GM18909 (cell line): ENCODE measurements at regions not wholly inside any gene's neighbourhood (a gene's known extent, or its start where the extent isn't known, plus 50 kb on each side); places are given as distances from the start of the nearest gene placed in this dataset.
"Not testable (repeated sequence)": the region's sequence is repeated elsewhere in the genome, so short reads cannot be mapped to it uniquely, and the experiment has no call there.

Experiments used
- ATAC-seq: cut with Tn5 transposase; IDR thresholded peaks from one replicate; pipeline ENCODE4 v1.9.1; 2021; ENCODE audit warnings: mild to moderate bottlenecking; ENCODE audit not compliant: unreplicated experiment, poor library complexity

DNA sequence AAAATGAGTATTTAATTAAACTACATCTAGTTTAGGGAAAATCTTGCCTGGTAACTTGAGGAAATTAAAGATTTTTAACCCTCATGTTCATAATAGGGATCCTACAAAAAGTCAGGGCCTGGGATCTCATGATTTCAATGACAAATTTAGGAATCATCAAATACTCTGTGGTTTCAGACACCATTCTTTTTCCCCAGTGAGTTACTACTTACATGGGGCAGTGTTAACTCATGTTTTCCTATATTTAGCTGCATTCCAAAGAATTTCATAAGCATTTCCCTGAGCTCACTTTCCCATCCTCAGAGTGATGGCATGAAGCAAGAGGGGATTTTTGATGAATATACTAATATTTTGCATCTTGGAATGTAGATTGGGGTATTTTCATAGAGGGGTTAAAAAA, 321.7 kb downstream of the CENPW start:
- ATAC-seq, result no peak

DNA sequence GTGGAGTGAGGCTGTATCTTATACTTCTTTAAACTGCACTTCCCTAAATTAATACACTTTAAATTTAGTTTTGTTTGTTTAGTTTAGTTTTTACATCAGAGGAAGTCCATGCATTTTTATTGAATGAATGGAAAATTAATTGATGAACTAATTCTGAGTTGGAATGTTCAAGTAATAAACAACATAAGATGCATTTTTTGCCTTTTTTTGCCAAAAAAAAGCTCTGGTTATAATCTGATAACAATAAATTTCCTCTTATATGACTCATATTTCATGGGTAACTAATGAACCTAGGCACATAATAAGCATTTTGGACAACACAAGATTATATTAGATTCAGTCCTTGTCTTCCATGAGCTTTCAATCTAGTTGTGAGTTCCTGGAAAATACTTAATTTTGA, 323.1 kb downstream of the CENPW start:
- no peak for ATAC-seq

DNA sequence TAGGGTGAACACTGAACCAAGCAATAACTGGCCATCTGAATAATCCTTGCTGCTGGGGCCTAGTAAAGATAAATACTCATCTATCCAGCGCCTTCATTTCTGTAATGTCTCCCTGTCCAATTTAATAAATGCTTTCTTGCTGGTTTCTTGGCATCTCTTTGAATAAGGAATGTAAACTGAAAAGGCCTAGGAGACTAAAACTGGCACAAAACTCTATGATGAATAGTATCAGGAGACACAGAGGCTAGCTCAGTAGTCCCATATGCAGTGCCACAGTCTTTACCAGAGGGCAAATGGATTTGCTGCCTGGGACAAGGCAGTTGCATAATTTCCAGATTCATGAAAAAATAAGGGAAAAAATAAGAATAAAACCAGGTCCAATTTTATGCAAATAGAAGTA, 324.4 kb downstream of the CENPW start:
- ATAC-seq, result no peak

DNA sequence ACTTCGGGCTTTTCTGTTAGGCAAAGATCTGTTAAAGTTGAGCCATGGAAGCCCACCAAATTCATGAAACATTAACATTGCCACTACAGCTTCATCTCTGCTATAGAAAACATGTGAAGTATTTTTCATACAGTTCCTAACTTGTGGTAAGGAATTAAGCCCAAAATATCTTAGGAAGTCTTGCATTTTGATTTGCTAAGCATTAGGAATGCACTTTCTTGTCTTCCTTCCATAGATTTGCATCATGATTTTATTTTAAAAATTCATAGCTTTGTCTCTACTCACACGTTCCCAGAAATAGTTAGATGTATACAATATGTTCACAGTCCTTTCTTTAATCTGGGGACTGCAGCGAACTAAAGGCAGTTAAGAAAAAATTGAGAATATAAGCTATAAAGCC, 325.6 kb downstream of the CENPW start:
- no peak for ATAC-seq

DNA sequence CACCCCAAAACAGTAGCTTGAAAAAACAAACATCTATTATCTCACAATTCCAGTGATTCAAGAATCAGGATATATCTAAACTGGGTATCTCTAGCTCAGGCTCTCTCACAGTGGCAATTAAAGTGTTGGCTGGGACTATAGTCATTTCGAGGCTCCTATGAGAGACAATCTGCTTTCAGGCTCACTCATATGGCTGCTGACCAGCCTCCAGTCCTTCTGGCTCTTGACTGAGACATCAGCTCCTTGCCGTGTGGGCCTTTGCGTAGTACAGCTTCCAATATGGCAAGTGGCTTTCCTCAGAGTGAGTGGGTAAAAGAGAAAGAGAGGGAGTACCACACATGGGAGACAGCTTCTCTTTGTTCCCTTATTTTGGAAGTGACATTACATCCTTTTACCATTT, 327.2 kb downstream of the CENPW start:
- no peak for ATAC-seq

DNA sequence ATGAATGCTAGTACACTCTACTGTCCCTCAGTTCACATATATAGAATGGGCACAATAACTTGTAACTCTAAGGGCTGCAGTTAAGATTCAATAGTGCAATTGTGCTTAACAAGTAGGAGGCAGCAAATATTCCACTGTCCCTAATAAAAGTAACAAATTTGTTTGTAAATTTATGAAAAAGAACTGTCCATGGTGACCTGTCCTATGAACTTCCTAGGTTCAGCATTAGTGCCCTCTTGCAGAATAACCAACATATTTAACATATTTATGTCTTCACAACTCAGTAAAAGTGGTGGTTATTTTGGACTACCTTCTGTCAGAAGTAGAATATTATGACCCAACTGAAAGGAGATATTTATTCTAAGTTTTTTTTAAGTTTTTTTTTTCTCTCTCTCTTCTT, 327.8 kb downstream of the CENPW start:
- no peak for ATAC-seq

DNA sequence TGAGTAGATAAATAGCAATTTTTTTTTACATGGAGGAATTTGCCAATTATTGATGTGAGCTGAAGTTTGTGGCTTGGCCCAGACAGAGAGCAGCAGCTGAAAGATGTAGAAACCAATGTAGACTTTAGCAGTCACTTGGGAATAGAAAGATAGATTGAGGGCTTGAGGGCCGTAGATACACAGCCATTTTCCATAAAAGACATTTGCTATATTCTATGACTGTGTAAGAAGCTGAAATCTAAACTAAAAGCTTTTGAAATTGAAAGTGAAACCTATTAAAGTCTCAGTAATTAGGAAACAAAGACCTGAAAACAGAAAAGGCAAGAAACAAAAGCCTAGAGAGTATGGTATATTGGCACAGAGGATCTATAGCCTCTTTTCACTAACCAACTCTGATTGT, 332.7 kb downstream of the CENPW start:
- ATAC-seq, result peak; percentile 92

DNA sequence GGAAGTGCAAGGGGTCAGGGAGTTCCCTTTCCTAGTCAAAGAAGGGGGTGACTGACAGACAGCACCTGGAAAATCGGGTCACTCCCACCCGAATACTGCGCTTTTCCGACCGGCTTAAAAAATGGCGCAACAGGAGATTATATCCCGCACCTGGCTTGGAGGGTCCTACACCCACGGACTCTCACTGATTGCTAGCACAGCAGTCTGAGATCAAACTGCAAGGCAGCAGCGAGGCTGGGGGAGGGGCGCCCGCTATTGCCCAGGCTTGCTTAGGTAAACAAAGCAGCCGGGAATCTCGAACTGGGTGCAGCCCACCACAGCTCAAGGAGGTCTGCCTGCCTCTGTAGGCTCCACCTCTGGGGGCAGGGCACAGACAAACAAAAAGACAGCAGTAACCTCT, 333.8 kb downstream of the CENPW start:
- ATAC-seq, result not testable (repeated sequence)

DNA sequence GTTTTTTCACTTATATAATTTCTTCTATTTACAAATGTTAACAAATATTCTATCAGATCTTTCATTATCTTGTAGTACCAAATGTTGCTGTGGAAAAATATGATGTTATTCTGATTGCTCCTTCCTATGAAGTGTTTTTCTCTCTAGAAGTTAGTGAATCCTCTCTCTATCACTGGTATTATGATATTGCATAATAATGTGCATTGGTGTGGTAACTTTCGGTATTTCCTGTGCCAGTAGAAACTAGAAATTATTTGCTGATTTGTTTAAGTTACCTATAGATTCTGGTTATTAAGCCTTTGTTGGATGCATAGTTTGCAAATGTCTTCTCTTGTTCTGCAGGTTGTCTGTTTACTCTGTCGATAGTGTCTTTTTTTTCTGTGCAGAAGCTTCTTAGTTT, 342.5 kb downstream of the CENPW start:
- ATAC-seq, result no peak

DNA sequence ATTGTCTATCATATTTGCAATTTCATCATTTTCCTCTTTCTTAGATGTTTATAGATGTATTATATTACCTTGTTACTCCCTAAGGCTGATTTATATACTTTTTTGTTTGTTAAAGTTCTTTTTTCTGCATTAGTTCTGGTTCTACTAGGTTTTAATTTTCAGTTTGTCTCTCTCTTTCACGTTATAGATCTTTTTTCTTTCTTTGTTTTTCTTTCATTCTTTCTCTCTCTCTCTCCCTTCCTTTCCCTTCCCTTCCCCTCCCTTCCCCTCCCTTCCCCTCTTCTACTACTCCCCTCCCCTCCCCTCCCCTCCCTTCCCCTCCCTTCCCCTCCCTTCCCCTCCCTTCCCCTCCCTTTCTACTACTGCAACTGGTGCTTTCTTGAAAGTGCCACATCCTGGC, 345.3 kb downstream of the CENPW start:
- no peak for ATAC-seq

DNA sequence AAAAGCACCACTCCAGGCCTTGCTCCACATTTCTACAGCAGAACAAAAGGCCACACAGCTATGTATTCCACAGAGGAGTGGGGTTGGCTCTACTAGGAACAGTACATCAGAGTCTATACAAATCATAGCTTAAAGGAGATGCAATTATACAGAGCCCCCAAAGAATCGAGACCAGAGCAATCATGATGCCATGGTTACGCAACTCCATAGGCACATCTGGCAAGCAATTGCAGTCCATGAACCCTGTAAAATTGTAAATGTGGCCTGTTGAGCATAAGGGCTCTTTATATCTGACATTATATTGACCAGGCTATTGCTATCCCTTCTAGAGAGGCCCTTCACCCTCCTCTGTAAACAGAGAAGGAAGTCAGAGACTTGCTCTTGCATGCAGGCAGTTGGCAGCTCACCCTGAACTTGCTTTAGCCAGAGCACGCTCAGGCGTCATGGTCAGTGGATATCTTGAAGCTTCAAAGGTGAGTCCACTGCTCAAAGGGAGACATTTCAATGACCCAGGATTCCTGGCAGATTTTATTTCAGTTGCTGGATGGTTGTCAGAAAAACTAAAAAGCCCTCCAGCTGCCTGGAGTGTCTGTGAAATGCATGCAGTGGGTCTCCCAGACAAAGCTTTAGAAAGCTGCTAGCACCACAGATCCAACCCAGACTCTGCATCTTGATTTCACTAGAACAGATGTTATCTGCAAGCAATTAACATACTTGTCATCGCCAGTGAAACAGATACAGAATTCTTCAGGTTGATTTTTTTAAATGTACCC, 357.2 kb downstream of the CENPW start:
- no peak for ATAC-seq

DNA sequence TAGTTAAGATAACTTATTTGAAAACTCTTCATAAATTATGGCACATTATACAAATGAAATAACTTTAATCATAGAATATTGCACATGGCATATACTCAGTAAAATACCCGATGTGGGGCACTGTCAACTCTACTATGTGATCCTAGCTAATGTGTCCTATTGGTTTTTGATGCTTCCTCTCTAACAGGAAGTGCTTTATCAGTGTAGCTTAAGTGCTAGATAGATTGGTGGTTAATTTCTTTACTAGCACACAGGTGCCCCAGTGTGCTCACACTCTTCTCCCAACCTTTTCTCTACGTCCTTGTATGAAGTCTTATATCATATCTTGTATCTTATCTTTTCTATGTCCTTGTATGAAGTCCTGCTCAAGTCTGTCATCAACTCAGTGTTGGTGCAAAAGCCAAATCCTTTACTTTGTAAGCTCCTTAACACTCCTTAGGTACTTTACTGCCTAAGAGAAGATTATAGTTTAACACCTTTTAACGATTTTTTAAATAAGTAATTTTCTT, 358.9 kb downstream of the CENPW start:
- ATAC-seq, result no peak

DNA sequence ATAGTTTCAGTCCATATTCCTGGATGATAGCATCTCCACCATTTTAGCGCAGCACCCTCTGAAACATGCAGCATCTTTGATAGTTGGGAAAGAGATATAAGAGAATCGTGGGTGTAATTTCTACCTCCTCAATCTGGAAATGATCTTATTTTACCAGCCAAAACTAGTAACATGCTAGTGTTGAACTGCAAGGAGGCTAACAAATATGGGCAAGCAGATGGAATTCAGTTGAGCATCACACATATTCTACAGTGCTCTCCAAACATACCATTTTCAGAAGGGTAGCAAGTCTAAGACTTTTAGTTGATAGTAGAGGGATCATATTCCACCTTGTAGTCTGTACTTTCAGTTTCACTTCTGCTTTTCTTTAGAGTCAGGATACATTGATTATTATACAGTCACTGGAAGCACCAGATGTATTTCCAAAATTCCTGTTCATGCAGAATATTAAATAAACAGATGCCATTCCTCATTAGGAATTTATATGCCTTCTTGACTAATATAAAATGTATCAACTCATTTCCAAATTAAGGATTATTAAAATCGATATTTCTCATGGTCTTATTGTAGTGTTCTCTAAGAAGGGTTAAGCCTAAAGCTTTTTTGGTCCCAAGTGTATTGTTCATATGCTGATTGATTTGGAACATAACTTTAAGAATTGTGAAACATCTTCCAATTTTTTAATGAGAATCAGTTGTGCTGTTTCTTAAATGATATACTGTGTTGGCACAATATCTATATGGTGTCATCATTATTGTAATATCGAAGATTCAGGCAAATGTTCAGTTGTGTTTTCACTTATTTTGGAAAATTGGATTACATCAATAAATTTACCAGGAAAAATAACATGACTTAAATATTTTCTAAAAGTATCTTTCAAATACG, 362.0 kb downstream of the CENPW start:
- ATAC-seq, result no peak

DNA sequence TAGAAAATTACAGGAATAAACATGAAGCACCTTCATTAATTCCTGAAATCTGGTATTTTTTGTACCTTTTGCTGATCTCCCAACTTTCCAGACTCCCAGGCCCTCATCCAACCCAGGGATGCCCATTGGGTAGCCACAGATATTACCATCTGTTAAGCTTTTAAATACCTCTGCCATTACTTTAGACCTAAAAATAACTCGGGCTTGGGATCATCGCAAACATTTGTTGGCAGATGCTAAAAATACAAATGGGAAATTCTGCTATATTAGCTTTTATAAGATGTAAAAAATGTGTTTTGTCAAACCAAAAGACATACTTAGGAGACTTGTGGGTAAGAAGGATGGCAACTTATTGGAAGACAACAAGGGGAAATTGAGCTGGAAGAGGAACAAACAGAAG, 376.1 kb downstream of the CENPW start:
- ATAC-seq, result no peak

DNA sequence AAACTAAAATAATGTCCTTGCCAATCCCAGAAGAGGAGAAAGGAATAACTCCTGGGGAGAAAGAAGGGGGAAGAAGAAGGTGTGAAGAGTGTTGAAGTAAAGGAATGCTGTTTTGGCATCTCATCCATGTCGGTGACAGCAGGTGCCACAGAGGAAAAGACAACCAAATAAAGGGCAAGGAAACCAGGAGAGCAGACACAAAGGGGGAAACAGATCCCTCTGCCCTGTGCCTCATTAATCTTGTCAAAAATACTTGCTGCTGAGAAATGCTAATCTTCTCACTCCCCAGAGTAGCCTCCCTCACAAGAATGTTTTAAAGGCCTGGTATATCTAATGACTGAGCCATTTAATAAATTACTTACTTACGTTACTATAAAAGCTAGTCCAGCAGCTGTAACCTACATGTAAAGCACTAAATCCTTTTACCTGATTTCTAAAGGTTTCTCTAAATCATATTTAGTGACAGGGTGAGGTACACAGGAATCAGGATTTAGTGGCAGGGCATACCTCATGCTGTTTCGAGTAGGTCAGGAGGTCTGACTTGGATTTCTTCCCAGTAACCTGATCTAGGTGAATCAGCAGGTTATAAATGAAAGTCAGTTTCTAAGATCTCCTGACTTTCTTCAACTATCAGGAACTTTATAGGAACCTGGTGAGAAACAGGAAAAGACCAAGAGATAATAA, 377.1 kb downstream of the CENPW start:
- ATAC-seq, result no peak

DNA sequence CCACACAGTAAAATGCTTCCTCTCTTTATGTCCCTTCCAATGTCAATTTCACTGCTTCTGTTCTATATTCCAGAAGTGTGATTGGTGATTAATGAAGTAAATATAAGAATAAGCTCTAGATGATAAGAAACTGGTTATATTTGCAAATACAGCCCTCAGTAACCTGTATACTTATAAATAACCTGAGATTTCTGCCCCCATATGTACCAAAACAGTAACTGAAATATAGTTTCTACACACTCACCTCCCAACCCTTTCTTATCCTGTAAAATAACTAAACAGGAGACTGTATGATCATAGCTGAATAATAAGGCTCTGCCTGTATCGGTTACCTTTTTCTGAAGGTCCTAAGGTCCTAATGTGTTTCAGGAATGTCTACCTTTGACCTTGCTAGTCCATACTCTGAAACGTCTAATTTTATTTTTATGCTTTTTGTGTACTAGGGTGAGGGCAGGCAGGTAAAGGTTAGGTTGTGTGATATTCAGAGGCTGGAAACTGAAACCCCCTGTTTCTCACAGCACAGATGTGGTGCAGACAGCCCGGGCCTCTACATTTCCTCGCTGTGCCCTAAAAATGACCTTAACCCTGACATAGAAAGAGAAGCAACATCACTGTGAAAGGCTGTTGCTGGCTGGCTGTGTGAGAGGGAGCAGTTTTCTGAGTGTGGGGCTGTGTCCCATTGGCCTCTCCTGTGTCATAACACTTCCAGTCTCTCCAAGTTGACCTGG, 378.8 kb downstream of the CENPW start:
- peak; percentile 92 for ATAC-seq

DNA sequence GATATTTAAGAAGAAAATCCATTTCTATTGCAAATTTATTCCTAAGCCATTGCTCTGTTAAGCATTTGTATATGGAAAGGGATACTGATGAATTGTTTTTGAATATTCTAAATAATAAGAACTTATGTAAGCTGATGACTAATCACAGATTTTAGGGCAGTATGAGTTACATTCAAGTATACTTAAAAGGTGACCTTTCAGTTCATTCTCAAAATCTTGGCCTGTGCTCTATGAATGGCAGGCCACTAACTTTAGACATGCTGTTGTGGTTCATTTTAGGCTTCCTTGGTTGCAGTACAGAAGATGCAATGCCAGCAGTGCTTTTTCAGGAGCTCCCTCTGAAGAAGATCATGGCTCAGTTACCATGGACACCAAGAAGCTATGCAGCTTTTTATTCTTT, 380.4 kb downstream of the CENPW start:
- ATAC-seq, result no peak

DNA sequence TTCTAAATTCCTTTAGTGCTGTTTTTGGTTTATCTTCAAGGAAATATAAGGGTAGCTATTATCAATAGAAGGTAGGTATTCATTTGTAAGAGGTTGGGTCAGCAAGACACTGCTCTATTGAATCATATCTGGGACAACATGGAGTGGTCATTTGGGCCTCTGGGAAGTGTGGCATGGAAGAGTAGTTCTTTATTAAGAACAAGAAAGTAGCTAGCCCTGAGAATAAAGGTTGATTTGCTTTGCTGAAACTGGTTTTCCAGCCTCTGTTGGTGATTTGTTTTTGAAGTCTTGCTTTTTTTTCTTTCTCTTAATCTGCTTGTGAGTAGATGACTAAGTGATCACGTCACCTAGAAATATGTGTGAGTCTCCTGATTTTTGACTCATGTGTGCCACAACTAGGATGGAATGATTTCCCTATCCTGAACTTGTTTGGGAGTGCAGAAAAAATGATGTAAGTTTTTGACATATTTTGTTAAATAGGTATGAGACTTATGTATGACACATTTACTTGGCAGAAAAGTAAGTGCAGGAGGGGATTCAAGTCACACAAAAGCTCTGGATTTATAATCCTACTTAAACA, 381.8 kb downstream of the CENPW start:
- ATAC-seq, result no peak

DNA sequence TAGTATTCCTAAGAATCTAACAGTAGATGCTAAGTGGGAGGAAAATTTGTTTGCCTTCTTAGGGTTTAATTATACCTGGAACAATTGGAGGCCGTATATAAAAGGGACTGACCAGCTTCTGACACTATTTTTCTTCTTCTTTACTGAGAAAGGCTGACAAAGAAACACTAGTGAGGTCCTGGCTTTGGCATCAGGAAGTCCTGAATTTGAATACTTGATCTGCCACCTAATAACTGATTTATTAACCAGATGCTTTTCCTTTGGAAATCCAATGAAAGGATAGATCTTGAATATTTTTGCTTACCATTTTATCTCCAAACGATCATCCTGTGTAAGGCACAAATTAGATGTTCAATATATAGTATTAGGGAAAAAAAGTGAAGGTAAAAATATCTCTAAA, 382.5 kb downstream of the CENPW start:
- ATAC-seq, result no peak
